ENCODE measurements at regions not wholly inside any gene's neighbourhood (a gene's known extent, or its start where the extent isn't known, plus 50 kb on each side); places are given as distances from the start of the nearest gene placed in this dataset.

GRCh38 chr10:33388382-33388781 is 53.9 kb upstream of the NRP1 start:
- Histone ChIP-seq H3K27me3 (ENCODE audit: low read depth) (peaks cover 4% of the 10 kb centered on the region), H3K9me3 (replicated peaks) (no peaks in the 10 kb centered on the region), H3K36me3 (no peaks in the 10 kb centered on the region), H3K4me3 (no peak overlapping the region), H3K27ac (replicated peaks) (no peak overlapping the region), H3K4me1 (peaks cover 8% of the 10 kb centered on the region)
- intact Hi-C loops (cut with micrococcal nuclease) = no loop called here
- DNase-seq = no peak
- TF ChIP-seq, protein P1, sequence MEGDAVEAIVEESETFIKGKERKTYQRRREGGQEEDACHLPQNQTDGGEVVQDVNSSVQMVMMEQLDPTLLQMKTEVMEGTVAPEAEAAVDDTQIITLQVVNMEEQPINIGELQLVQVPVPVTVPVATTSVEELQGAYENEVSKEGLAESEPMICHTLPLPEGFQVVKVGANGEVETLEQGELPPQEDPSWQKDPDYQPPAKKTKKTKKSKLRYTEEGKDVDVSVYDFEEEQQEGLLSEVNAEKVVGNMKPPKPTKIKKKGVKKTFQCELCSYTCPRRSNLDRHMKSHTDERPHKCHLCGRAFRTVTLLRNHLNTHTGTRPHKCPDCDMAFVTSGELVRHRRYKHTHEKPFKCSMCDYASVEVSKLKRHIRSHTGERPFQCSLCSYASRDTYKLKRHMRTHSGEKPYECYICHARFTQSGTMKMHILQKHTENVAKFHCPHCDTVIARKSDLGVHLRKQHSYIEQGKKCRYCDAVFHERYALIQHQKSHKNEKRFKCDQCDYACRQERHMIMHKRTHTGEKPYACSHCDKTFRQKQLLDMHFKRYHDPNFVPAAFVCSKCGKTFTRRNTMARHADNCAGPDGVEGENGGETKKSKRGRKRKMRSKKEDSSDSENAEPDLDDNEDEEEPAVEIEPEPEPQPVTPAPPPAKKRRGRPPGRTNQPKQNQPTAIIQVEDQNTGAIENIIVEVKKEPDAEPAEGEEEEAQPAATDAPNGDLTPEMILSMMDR (IDR thresholded peaks at IDR 0.05; ENCODE audit: borderline replicate concordance) = no peak

DNA sequence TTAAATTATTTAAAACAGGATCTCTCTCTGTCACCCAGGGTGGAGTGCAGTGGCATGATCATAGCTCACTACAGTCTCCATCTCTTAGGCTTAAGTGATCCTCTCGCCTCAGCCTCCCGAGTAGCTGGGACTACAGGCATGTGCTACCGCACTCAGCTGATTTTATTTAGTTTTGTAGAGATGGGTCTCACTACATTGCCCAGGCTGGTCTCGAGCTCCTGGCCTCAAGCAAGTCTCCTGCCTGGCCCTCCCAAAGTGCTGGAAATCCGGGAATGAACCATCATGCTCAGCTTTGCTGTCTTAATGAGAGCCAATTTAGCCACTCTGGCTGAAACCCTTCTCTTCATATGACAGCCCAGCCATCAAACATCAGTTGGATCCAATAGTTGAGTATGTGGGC is 53.3 kb upstream of the NRP1 start:
- no peak for DNase-seq
- H3K4me3 ChIP-seq = no peak overlapping the region
- no peaks in the 10 kb centered on the region for H3K36me3 ChIP-seq
- H3K4me1 ChIP-seq = peaks cover 14% of the 10 kb centered on the region
- intact Hi-C loops (cut with micrococcal nuclease) = no loop called here
- H3K27me3 ChIP-seq (ENCODE audit: low read depth) = peaks cover 4% of the 10 kb centered on the region
- H3K27ac ChIP-seq (replicated peaks) = no peak overlapping the region
- TF ChIP-seq, protein P1 (IDR thresholded peaks at IDR 0.05; ENCODE audit: borderline replicate concordance) = no peak
- no peaks in the 10 kb centered on the region for H3K9me3 ChIP-seq (replicated peaks)

GRCh38 chr10:33386926-33387325 is 52.5 kb upstream of the NRP1 start:
- Histone ChIP-seq H3K9me3 (replicated peaks) (no peaks in the 10 kb centered on the region), H3K27ac (replicated peaks) (no peak overlapping the region), H3K27me3 (ENCODE audit: low read depth) (no peaks in the 10 kb centered on the region), H3K36me3 (no peaks in the 10 kb centered on the region), H3K4me3 (no peak overlapping the region), H3K4me1 (peaks cover 22% of the 10 kb centered on the region)
- no peak for DNase-seq
- intact Hi-C loops (cut with micrococcal nuclease) = no loop called here
- TF ChIP-seq, protein P1 (IDR thresholded peaks at IDR 0.05; ENCODE audit: borderline replicate concordance) = no peak

- intact Hi-C loops (cut with micrococcal nuclease) = no loop called here
- Histone ChIP-seq H3K36me3 (no peaks in the 10 kb centered on the region), H3K27ac (replicated peaks) (no peak overlapping the region), H3K4me3 (no peak overlapping the region), H3K9me3 (replicated peaks) (no peaks in the 10 kb centered on the region), H3K4me1 (peaks cover 25% of the 10 kb centered on the region), H3K27me3 (ENCODE audit: low read depth) (no peaks in the 10 kb centered on the region)
- DNase-seq = no peak
- TF ChIP-seq, protein P1 (IDR thresholded peaks at IDR 0.05; ENCODE audit: borderline replicate concordance) = no peak
These were observed 51.2 kb upstream of the NRP1 start for GRCh38 chr10:33385686-33386085.

DNA sequence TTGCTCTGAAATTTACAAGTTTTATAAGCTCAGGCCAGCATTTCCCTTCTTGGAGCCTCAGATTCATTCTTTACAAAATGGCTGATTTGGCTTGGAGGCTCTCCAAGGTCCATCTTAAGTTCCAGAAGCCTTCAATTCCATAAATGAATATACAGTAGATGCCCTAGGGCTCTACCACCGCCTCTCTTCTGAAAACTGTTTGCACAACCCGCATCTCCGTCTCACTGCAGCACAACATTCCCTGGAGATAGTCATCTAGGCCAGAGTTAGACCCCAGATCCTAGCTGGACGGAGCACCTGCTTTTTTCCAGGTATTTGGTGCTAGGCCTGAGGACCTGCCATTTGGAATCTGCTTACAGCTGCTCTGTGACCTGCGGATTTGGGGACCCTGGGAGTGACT is 50.5 kb upstream of the NRP1 start:
- intact Hi-C loops (cut with micrococcal nuclease) = no loop called here
- peaks cover 25% of the 10 kb centered on the region for H3K4me1 ChIP-seq
- H3K9me3 ChIP-seq (replicated peaks) = no peaks in the 10 kb centered on the region
- no peaks in the 10 kb centered on the region for H3K36me3 ChIP-seq
- DNase-seq = no peak
- no peaks in the 10 kb centered on the region for H3K27me3 ChIP-seq (ENCODE audit: low read depth)
- TF ChIP-seq, protein P1 (IDR thresholded peaks at IDR 0.05; ENCODE audit: borderline replicate concordance) = no peak
- H3K4me3 ChIP-seq = no peak overlapping the region
- no peak overlapping the region for H3K27ac ChIP-seq (replicated peaks)

Data from left ventricle myocardium inferior (tissue), 1 donor.